DND-41 (cell line): ENCODE measurements at regions not wholly inside any gene's neighbourhood (a gene's known extent, or its start where the extent isn't known, plus 50 kb on each side); places are given as distances from the start of the nearest gene placed in this dataset.

Experiments
- EZH2 ChIP-seq: IDR thresholded peaks from 3 replicates; pipeline ENCODE4 v1.6.1; 2012; ENCODE audit warnings: borderline replicate concordance, low read depth, mild to moderate bottlenecking, moderate library complexity, low read length, inconsistent platforms; ENCODE audit not compliant: severe bottlenecking
- TF ChIP-seq, protein P1 (sequence below): IDR thresholded peaks from 2 replicates; pipeline ENCODE4 v1.5.1; 2012; ENCODE audit warnings: borderline replicate concordance, low read length, moderate library complexity, mild to moderate bottlenecking; ENCODE audit not compliant: poor library complexity, severe bottlenecking; ENCODE audit errors: extremely low read depth

- TF ChIP-seq, protein P1, sequence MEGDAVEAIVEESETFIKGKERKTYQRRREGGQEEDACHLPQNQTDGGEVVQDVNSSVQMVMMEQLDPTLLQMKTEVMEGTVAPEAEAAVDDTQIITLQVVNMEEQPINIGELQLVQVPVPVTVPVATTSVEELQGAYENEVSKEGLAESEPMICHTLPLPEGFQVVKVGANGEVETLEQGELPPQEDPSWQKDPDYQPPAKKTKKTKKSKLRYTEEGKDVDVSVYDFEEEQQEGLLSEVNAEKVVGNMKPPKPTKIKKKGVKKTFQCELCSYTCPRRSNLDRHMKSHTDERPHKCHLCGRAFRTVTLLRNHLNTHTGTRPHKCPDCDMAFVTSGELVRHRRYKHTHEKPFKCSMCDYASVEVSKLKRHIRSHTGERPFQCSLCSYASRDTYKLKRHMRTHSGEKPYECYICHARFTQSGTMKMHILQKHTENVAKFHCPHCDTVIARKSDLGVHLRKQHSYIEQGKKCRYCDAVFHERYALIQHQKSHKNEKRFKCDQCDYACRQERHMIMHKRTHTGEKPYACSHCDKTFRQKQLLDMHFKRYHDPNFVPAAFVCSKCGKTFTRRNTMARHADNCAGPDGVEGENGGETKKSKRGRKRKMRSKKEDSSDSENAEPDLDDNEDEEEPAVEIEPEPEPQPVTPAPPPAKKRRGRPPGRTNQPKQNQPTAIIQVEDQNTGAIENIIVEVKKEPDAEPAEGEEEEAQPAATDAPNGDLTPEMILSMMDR, result no peak
- TF ChIP-seq EZH2, result no peak
These were observed 325.5 kb upstream of the F9 start for GRCh38 chrX:139204898-139205667.
